Activated CD8-positive, alpha-beta memory T cell treated with anti-CD3 and anti-CD28 coated beads, Interleukin-2, amount 50 U/mL, for 4 hours (primary cell): ENCODE measurements at regions not wholly inside any gene's neighbourhood (a gene's known extent, or its start where the extent isn't known, plus 50 kb on each side); places are given as distances from the start of the nearest gene placed in this dataset.
"Not testable (repeated sequence)": the region's sequence is repeated elsewhere in the genome, so short reads cannot be mapped to it uniquely, and the experiment has no call there.

Source experiments
- DNase-seq: peaks from one replicate; pipeline ENCODE4 v3.0.0-alpha.2; 2020

GRCh38 chr2:240243049-240243448 lies 102.6 kb upstream of the OTOS start:
- DNase-seq, result not testable (repeated sequence)

GRCh38 chr2:240244543-240244942 lies 104.1 kb upstream of the OTOS start:
- DNase-seq, result no peak

GRCh38 chr2:240245184-240245583 lies 104.7 kb upstream of the OTOS start:
- DNase-seq, result no peak

GRCh38 chr2:240245706-240246105 lies 105.2 kb upstream of the OTOS start:
- no peak for DNase-seq

- no peak for DNase-seq
Measured at GRCh38 chr2:240246173-240246820, 105.8 kb upstream of the OTOS start.

- DNase-seq, result no peak
Measured at GRCh38 chr2:240247241-240247867, 106.9 kb upstream of the OTOS start.

GRCh38 chr2:240247868-240248720 lies 107.6 kb upstream of the OTOS start:
- no peak for DNase-seq

- DNase-seq, result no peak
Measured at GRCh38 chr2:240248721-240249422, 108.4 kb upstream of the OTOS start.

GRCh38 chr2:240249423-240250149 lies 109.1 kb upstream of the OTOS start:
- DNase-seq, result no peak

GRCh38 chr2:240250150-240250984 lies 109.9 kb upstream of the OTOS start:
- DNase-seq, result no peak

- no peak for DNase-seq
Measured at GRCh38 chr2:240250985-240251847, 110.8 kb upstream of the OTOS start.

GRCh38 chr2:240251848-240252190 lies 111.4 kb upstream of the OTOS start:
- no peak for DNase-seq

GRCh38 chr2:240252191-240252871 lies 111.9 kb upstream of the OTOS start:
- no peak for DNase-seq

- DNase-seq, result no peak
Measured at GRCh38 chr2:240252872-240253511, 112.5 kb upstream of the OTOS start.

GRCh38 chr2:240253583-240254145 lies 113.2 kb upstream of the OTOS start:
- DNase-seq, result no peak

GRCh38 chr2:240254337-240255164 lies 114.1 kb upstream of the OTOS start:
- DNase-seq, result no peak

- no peak for DNase-seq
Measured at GRCh38 chr2:240255165-240255491, 114.7 kb upstream of the OTOS start.
